HepG2 (cell line): ENCODE measurements at regions not wholly inside any gene's neighbourhood (a gene's known extent, or its start where the extent isn't known, plus 50 kb on each side); places are given as distances from the start of the nearest gene placed in this dataset.

Source experiments
- CHD2 ChIP-seq: IDR thresholded peaks from 2 replicates; pipeline ENCODE4 v1.6.1; 2011; ENCODE audit warnings: low read depth, low read length, improper control_type of control experiment
- ETV5 ChIP-seq: IDR thresholded peaks from 2 replicates; pipeline ENCODE4 v1.6.1; 2018; ENCODE audit warnings: missing biosample characterization, missing genetic modification reagents, inconsistent platforms, borderline replicate concordance
- FOXA1 ChIP-seq, 2 experiments: fragments of 450-650 bp in 1 of 2; sonication (generic) in 1 of 2; formaldehyde crosslinking in 1 of 2; IDR thresholded peaks; 2 replicates each; pipeline versions ENCODE4 v1.4.0 to v1.6.1; 2016 to 2020; ENCODE audit warnings: missing genetic modification reagents in 1 of 2
- HCFC1 ChIP-seq: fragments of 150-350 bp; IDR thresholded peaks from 2 replicates; pipeline ENCODE4 v1.6.1; 2014; ENCODE audit warnings: low read depth, low read length
- JUN ChIP-seq: sonication (generic); formaldehyde crosslinking; IDR thresholded peaks from 2 replicates; pipeline ENCODE4 v1.4.0; 2020; ENCODE audit warnings: mild to moderate bottlenecking, missing genetic modification reagents
- KLF16 ChIP-seq, 2 experiments: sonication (generic) in 1 of 2; formaldehyde crosslinking in 1 of 2; IDR thresholded peaks; 2 replicates each; pipeline versions ENCODE4 v1.6.1 to v1.8.0; 2016 to 2023; ENCODE audit warnings: missing genetic modification reagents in 2 of 2, missing compliant biosample characterization in 1 of 2
- LCORL ChIP-seq, 2 experiments: fragments of 450-650 bp in 1 of 2; sonication (generic) in 1 of 2; formaldehyde crosslinking in 1 of 2; IDR thresholded peaks; 2 replicates each; pipeline versions ENCODE4 v1.5.0 to v1.6.1; 2017 to 2020; ENCODE audit warnings: antibody characterized with exemption in 1 of 2, missing genetic modification reagents in 1 of 2
- MED1 ChIP-seq: sonication (generic); formaldehyde crosslinking; IDR thresholded peaks from 2 replicates; pipeline ENCODE4 v1.4.0; 2020; ENCODE audit warnings: missing genetic modification reagents
- MEF2D ChIP-seq: sonication (generic); formaldehyde crosslinking; IDR thresholded peaks from 2 replicates; pipeline ENCODE4 v1.5.1; 2020; ENCODE audit warnings: mild to moderate bottlenecking, missing genetic modification reagents
- MEIS1 ChIP-seq: sonication (generic); formaldehyde crosslinking; IDR thresholded peaks from 2 replicates; pipeline ENCODE4 v1.9.0; 2021; ENCODE audit warnings: mild to moderate bottlenecking, missing genetic modification reagents, moderate library complexity, borderline replicate concordance
- MZF1 ChIP-seq: sonication (generic); formaldehyde crosslinking; IDR thresholded peaks from 2 replicates; pipeline ENCODE4 v1.8.1; 2023; ENCODE audit warnings: mild to moderate bottlenecking, missing genetic modification reagents, borderline replicate concordance
- NFE2 ChIP-seq: sonication (generic); formaldehyde crosslinking; IDR thresholded peaks from 2 replicates; pipeline ENCODE4 v1.4.0; 2020; ENCODE audit warnings: missing genetic modification reagents
- NFIC ChIP-seq: IDR thresholded peaks from 2 replicates; pipeline ENCODE4 v1.6.1; 2012; ENCODE audit warnings: mild to moderate bottlenecking, low read length, inconsistent platforms
- REPIN1 ChIP-seq: sonication (generic); formaldehyde crosslinking; IDR thresholded peaks from 2 replicates; pipeline ENCODE4 v1.8.0; 2022; ENCODE audit warnings: missing genetic modification reagents, low read depth, mild to moderate bottlenecking, borderline replicate concordance
- RFXANK ChIP-seq: IDR thresholded peaks from 2 replicates; pipeline ENCODE4 v1.6.1; 2016
- RXRA ChIP-seq: sonication (generic); formaldehyde crosslinking; IDR thresholded peaks from 2 replicates; pipeline ENCODE4 v1.5.1; 2020; ENCODE audit warnings: missing genetic modification reagents
- TBL1XR1 ChIP-seq: fragments of 150-350 bp; IDR thresholded peaks from 2 replicates; pipeline ENCODE4 v1.6.1; 2014; ENCODE audit warnings: borderline replicate concordance, low read length; ENCODE audit not compliant: partially characterized antibody
- TEAD3 ChIP-seq: optimal IDR thresholded peaks from 2 replicates; pipeline ENCODE3; 2016; ENCODE audit warnings: borderline replicate concordance
- ZBTB20 ChIP-seq: sonication (generic); formaldehyde crosslinking; IDR thresholded peaks from 2 replicates; pipeline ENCODE4 v1.8.1; 2023; ENCODE audit warnings: missing genetic modification reagents, low read depth, mild to moderate bottlenecking, borderline replicate concordance
- ZMAT3 ChIP-seq: sonication (generic); formaldehyde crosslinking; conservative IDR thresholded peaks from 2 replicates; pipeline ENCODE4 v1.7.0; 2021; ENCODE audit warnings: missing genetic modification reagents
- ZNF264 ChIP-seq: sonication (generic); formaldehyde crosslinking; IDR thresholded peaks from 2 replicates; pipeline ENCODE4 v1.4.0; 2020; ENCODE audit warnings: missing genetic modification reagents
- ZNF432 ChIP-seq: sonication (generic); formaldehyde crosslinking; IDR thresholded peaks from 2 replicates; pipeline ENCODE4 v1.5.0; 2020; ENCODE audit warnings: missing genetic modification reagents, mild to moderate bottlenecking, borderline replicate concordance
- ZNF562 ChIP-seq: sonication (generic); formaldehyde crosslinking; IDR thresholded peaks from 2 replicates; pipeline ENCODE4 v1.8.0; 2022; ENCODE audit warnings: missing genetic modification reagents, borderline replicate concordance
- ZNF781 ChIP-seq: sonication (generic); formaldehyde crosslinking; IDR thresholded peaks from 2 replicates; pipeline ENCODE4 v1.5.1; 2020; ENCODE audit warnings: borderline replicate concordance, mild to moderate bottlenecking, missing genetic modification reagents; ENCODE audit errors: not compliant biosample characterization
- ZNF879 ChIP-seq: sonication (generic); formaldehyde crosslinking; IDR thresholded peaks from 2 replicates; pipeline ENCODE4 v1.8.1; 2023; ENCODE audit warnings: missing genetic modification reagents
- TF ChIP-seq, protein P1 (sequence below), 2 experiments: fragments of 450-650 bp in 1 of 2; sonication (generic) in 1 of 2; formaldehyde crosslinking; IDR thresholded peaks; 2 replicates each; pipeline versions ENCODE4 v1.5.0 to v1.8.0; 2020 to 2022; ENCODE audit warnings: mild to moderate bottlenecking in 1 of 2, missing genetic modification reagents in 1 of 2
- TF ChIP-seq, protein P2 (sequence below): sonication (generic); formaldehyde crosslinking; IDR thresholded peaks from 2 replicates; pipeline ENCODE4 v1.8.1; 2023; ENCODE audit warnings: mild to moderate bottlenecking, missing genetic modification reagents
- TF ChIP-seq, protein P3 (sequence below): sonication (generic); formaldehyde crosslinking; IDR thresholded peaks from 2 replicates; pipeline ENCODE4 v1.5.1; 2020; ENCODE audit warnings: mild to moderate bottlenecking, missing genetic modification reagents, moderate library complexity

DNA sequence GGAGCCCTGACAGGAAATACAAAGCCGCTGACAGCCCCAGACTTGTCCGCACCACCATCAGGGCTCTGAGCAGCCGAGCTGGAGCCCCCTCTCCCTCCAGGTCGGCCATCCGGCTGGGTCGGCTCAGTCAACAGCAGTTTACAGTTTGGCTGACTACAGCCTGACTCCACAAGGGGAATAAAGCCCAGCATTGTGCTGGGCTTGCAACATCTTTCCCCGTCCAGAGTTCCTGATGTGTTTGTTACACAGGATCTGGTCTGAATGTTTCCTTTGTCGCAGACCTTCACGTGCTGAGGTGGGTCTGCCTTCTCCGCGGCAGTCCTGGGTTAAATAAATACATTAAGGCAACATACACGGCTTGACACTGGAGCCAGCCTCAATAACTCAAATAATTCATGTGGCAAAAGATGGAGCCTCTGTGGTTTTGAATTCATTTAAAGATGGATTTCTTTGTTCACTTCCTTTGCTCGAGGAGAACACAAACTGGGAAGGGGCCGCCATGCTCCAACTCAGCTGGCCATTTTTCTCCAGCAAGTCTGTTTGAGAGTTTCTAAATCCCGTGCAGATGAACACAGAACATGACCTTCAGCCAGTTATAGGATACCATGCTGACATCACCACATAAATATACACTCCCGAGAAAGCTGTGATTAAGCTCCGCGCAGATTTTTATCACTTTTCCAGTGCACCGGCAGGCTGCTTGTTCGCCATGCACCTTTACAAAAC, 192.1 kb downstream of the WDR11 start (continued):
- TF ChIP-seq REPIN1 = peak; percentile 47; the same call in 1 of the 2 replicates
- no peak for TF ChIP-seq ZNF781 (CRISPR knock-in tag)
- TF ChIP-seq NFIC = 0 out of 2 replicates have a peak, but pooled peaks have one; percentile 52
- peak; percentile 43 for TF ChIP-seq TBL1XR1
- TF ChIP-seq, protein P1, sequence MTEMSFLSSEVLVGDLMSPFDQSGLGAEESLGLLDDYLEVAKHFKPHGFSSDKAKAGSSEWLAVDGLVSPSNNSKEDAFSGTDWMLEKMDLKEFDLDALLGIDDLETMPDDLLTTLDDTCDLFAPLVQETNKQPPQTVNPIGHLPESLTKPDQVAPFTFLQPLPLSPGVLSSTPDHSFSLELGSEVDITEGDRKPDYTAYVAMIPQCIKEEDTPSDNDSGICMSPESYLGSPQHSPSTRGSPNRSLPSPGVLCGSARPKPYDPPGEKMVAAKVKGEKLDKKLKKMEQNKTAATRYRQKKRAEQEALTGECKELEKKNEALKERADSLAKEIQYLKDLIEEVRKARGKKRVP (CRISPR knock-in tag; IDR thresholded peaks at IDR 0.05) = peak in 1 of 2 experiments; percentile 82; a peak in 2 of 4 replicates
- TF ChIP-seq LCORL (IDR thresholded peaks at IDR 0.05) = no peak
- TF ChIP-seq LCORL (CRISPR knock-in tag; IDR thresholded peaks at IDR 0.05) = no peak
- TF ChIP-seq MEIS1 = no peak
- TF ChIP-seq, protein P2, sequence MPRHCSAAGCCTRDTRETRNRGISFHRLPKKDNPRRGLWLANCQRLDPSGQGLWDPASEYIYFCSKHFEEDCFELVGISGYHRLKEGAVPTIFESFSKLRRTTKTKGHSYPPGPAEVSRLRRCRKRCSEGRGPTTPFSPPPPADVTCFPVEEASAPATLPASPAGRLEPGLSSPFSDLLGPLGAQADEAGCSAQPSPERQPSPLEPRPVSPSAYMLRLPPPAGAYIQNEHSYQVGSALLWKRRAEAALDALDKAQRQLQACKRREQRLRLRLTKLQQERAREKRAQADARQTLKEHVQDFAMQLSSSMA (CRISPR knock-in tag) = no peak
- peak in 1 of 2 experiments; percentile 16; a peak in 1 of 4 replicates for TF ChIP-seq KLF16 (CRISPR knock-in tag; IDR thresholded peaks at IDR 0.05)
- TF ChIP-seq NFE2 (CRISPR knock-in tag) = no peak
- 0 out of 2 replicates have a peak, but pooled peaks have one; percentile 40 for TF ChIP-seq JUN
- TF ChIP-seq HCFC1 = no peak
- peak; percentile 33 for TF ChIP-seq TEAD3 (CRISPR knock-in tag)
- no peak for TF ChIP-seq ZNF432 (CRISPR knock-in tag)
- peak; percentile 64; the same call in 1 of the 2 replicates for TF ChIP-seq MED1 (CRISPR knock-in tag)
- no peak for TF ChIP-seq MEF2D (CRISPR knock-in tag)
- no peak for TF ChIP-seq CHD2
- TF ChIP-seq, protein P3, sequence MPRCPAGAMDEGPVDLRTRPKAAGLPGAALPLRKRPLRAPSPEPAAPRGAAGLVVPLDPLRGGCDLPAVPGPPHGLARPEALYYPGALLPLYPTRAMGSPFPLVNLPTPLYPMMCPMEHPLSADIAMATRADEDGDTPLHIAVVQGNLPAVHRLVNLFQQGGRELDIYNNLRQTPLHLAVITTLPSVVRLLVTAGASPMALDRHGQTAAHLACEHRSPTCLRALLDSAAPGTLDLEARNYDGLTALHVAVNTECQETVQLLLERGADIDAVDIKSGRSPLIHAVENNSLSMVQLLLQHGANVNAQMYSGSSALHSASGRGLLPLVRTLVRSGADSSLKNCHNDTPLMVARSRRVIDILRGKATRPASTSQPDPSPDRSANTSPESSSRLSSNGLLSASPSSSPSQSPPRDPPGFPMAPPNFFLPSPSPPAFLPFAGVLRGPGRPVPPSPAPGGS (CRISPR knock-in tag) = no peak
- no peak for TF ChIP-seq ZNF879 (CRISPR knock-in tag)
- 0 out of 2 replicates have a peak, but pooled peaks have one; percentile 7 for TF ChIP-seq FOXA1 (IDR thresholded peaks at IDR 0.05)
- TF ChIP-seq FOXA1 (CRISPR knock-in tag; IDR thresholded peaks at IDR 0.05) = peak; percentile 90
- peak; percentile 69 for TF ChIP-seq RXRA
- peak; percentile 89 for TF ChIP-seq ZNF264 (CRISPR knock-in tag)
- TF ChIP-seq RFXANK = no peak
- no peak for TF ChIP-seq ZBTB20 (CRISPR knock-in tag)
- no peak for TF ChIP-seq ZNF562 (CRISPR knock-in tag)
- no peak for TF ChIP-seq MZF1 (CRISPR knock-in tag)
- peak; percentile 60; the same call in 1 of the 2 replicates for TF ChIP-seq ETV5 (CRISPR knock-in tag)
- no peak for TF ChIP-seq ZMAT3 (CRISPR knock-in tag)
